Hepatocyte (in vitro differentiated cells): ENCODE measurements at regions not wholly inside any gene's neighbourhood (a gene's known extent, or its start where the extent isn't known, plus 50 kb on each side); places are given as distances from the start of the nearest gene placed in this dataset.

Experiments
- DNase-seq: peaks from one replicate; pipeline ENCODE4 v3.0.0-alpha.2; 2016; ENCODE audit warnings: low spot score
- H2AFZ ChIP-seq: fragments of 200-600 bp; sonication (generic); 2 replicates; pipeline ENCODE4 v1.6.0; 2016; ENCODE audit warnings: antibody characterized with exemption, mild to moderate bottlenecking
- H3K27ac ChIP-seq: fragments of 200-600 bp; sonication (generic); 2 replicates; pipeline ENCODE4 v1.5.1; 2016; ENCODE audit warnings: mild to moderate bottlenecking
- H3K27me3 ChIP-seq: fragments of 200-600 bp; sonication (generic); 2 replicates; pipeline ENCODE4 v1.6.1; 2016
- H3K36me3 ChIP-seq: fragments of 200-600 bp; sonication (generic); replicated peaks from 2 replicates; pipeline ENCODE4 v1.5.1; 2016; ENCODE audit warnings: low read depth; ENCODE audit not compliant: insufficient read depth
- H3K4me1 ChIP-seq: fragments of 200-600 bp; sonication (generic); 2 replicates; pipeline ENCODE4 v1.5.1; 2016; ENCODE audit warnings: mild to moderate bottlenecking, moderate library complexity; ENCODE audit not compliant: insufficient read depth
- H3K4me2 ChIP-seq: fragments of 200-600 bp; sonication (generic); 2 replicates; pipeline ENCODE4 v1.6.0; 2016
- H3K4me3 ChIP-seq: fragments of 200-600 bp; sonication (generic); 2 replicates; pipeline ENCODE4 v1.5.1; 2016; ENCODE audit warnings: mild to moderate bottlenecking
- H3K79me2 ChIP-seq: fragments of 200-600 bp; sonication (generic); 2 replicates; pipeline ENCODE4 v1.6.0; 2017; ENCODE audit warnings: mild to moderate bottlenecking
- H3K9me2 ChIP-seq: fragments of 200-600 bp; sonication (generic); replicated peaks from 2 replicates; pipeline ENCODE4 v1.6.0; 2017; ENCODE audit warnings: mild to moderate bottlenecking; ENCODE audit not compliant: insufficient read depth
- H3K9me3 ChIP-seq: fragments of 200-600 bp; sonication (generic); 2 replicates; pipeline ENCODE4 v1.5.1; 2016; ENCODE audit warnings: low read depth, mild to moderate bottlenecking
- H4K20me1 ChIP-seq: fragments of 200-600 bp; sonication (generic); 2 replicates; pipeline ENCODE4 v1.6.0; 2016; ENCODE audit warnings: mild to moderate bottlenecking; ENCODE audit not compliant: insufficient read depth, poor library complexity, severe bottlenecking
- EZH2 ChIP-seq: fragments of 200-600 bp; sonication (generic); IDR thresholded peaks from 2 replicates; pipeline ENCODE4 v1.6.1; 2016; ENCODE audit warnings: antibody characterized with exemption, mild to moderate bottlenecking, borderline replicate concordance
- EZH2phosphoT487 ChIP-seq: fragments of 200-600 bp; sonication (generic); IDR thresholded peaks from one replicate; pipeline ENCODE4 v1.6.1; 2018; ENCODE audit warnings: antibody characterized with exemption, mild to moderate bottlenecking, low read depth, moderate library complexity; ENCODE audit not compliant: unreplicated experiment, severe bottlenecking
- whole genome bisulfite sequencing: methylation state at CpG from one replicate; pipeline ENCODE4 v1.1.6; 2016; ENCODE audit warnings: low lambda C conversion rate; ENCODE audit errors: missing lambda C conversion rate; 5-methylcytosine and 5-hydroxymethylcytosine counted together
- TF ChIP-seq, protein P1 (sequence below): fragments of 200-600 bp; sonication (generic); IDR thresholded peaks from 2 replicates; pipeline ENCODE4 v1.5.1; 2016; ENCODE audit warnings: antibody characterized with exemption, mild to moderate bottlenecking; ENCODE audit not compliant: poor library complexity

DNA sequence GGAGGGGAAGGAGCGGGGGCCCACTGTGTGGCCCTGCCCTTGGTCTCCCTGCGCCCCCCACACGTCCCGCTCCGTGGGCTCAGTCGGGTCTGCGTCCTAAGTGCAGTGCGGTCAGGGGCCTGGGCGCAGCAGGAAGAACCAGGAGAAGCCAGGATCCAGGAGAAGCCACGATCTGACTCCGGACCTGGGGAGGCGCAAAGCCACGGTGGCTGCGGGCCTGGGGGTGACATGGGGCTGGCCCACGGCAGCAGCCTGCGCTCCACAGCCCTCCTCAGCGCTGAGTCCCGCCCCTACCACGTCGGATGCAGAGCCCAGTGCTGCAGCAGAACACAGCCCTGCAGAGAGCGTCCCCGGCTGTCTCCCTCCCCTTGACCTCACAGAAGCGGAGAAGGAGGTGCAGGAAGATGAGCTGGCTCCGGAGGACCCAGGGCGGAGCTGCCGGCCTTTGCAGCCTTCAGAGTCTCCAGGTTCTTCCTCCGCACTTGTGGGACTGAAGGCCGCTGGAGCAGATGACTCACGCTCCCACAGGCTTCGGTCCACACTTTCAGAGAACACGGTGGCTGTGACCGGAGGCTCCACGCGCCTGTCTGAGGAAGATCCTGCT is 589.2 kb upstream of the SALL3 start:
- Histone ChIP-seq H3K36me3 (no peaks in the 10 kb centered on the region), H3K27me3 (no peaks in the 10 kb centered on the region), H3K27ac (no peak overlapping the region), H2AFZ (no peak overlapping the region), H3K4me1 (no peaks in the 10 kb centered on the region), H3K79me2 (no peaks in the 10 kb centered on the region), H3K9me2 (no peaks in the 10 kb centered on the region), H4K20me1 (no peaks in the 10 kb centered on the region), H3K4me3 (no peak overlapping the region), H3K4me2 (no peak overlapping the region), H3K9me3 (no peaks in the 10 kb centered on the region)
- DNase-seq = no peak
- TF ChIP-seq EZH2 (no peak), EZH2phosphoT487 (no peak)
- TF ChIP-seq, protein P1, sequence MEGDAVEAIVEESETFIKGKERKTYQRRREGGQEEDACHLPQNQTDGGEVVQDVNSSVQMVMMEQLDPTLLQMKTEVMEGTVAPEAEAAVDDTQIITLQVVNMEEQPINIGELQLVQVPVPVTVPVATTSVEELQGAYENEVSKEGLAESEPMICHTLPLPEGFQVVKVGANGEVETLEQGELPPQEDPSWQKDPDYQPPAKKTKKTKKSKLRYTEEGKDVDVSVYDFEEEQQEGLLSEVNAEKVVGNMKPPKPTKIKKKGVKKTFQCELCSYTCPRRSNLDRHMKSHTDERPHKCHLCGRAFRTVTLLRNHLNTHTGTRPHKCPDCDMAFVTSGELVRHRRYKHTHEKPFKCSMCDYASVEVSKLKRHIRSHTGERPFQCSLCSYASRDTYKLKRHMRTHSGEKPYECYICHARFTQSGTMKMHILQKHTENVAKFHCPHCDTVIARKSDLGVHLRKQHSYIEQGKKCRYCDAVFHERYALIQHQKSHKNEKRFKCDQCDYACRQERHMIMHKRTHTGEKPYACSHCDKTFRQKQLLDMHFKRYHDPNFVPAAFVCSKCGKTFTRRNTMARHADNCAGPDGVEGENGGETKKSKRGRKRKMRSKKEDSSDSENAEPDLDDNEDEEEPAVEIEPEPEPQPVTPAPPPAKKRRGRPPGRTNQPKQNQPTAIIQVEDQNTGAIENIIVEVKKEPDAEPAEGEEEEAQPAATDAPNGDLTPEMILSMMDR = no peak
- 84% methylated on average over 22 of the region's 34 CpGs for WGBS

DNA sequence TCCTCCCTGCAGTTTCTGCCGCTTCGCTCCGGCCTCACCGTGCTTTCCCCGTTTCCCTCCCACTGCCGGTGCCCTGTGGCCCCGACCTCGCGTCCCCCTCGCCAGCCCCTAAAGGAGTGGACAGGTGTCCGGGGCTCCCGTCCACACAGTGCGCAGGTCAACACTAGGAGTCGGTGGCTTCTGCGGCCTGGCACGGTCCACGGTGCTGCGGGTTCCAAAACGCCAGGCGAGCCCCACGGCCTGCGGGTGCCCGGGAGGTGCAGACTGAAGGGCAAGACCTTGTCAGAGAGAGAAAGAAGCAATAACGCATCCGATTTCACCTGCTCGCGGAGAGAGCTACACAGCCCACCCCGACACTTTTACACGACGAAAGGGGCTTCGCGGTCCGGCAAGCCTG is 588.7 kb upstream of the SALL3 start:
- H3K4me3 ChIP-seq = no peak overlapping the region
- no peaks in the 10 kb centered on the region for H3K4me1 ChIP-seq
- H3K4me2 ChIP-seq = no peak overlapping the region
- H3K79me2 ChIP-seq = no peaks in the 10 kb centered on the region
- no peaks in the 10 kb centered on the region for H3K9me3 ChIP-seq
- no peak for TF ChIP-seq EZH2
- TF ChIP-seq, protein P1 = no peak
- no peak for TF ChIP-seq EZH2phosphoT487
- H3K27ac ChIP-seq = no peak overlapping the region
- WGBS = 93% methylated on average over 32 of the region's 33 CpGs
- H2AFZ ChIP-seq = no peak overlapping the region
- no peaks in the 10 kb centered on the region for H4K20me1 ChIP-seq
- no peak for DNase-seq
- no peaks in the 10 kb centered on the region for H3K9me2 ChIP-seq
- H3K36me3 ChIP-seq = no peaks in the 10 kb centered on the region
- no peaks in the 10 kb centered on the region for H3K27me3 ChIP-seq

DNA sequence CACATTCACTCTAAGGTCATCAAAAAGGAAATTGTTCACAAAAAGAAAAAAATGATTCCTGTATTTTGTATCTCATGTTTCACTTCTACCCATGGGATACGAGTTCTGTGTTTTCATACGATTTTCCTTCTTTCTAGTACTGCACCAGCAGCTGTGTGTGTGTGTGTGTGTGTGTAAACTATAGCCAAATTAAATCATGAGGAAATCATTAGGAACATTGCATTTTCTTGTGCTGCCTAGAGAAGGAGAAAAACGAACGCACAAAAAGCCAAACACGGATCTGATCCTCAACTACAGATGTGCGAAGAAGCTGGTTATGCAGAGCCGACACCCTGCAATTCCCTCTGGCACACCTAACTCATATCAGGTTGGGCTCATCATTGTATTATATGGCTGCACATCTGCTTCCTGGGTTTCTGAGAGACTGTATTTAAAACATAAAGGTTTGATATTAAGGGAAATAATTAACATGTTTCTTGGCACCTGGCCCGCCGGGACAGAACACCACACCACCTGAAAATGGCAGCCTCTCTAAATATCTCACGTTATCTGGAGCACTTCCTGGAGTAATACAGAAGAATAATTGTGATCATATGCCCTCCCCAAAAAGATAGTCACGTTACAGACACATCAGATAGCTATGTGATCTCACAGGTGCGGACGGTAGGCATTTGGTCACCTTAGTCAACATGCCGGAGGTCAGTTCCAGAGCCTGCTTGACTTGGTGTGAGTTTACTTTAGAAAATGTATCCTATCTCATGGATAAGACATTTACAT is 586.3 kb upstream of the SALL3 start:
- no peak overlapping the region for H3K4me2 ChIP-seq
- H3K27me3 ChIP-seq = no peaks in the 10 kb centered on the region
- no peak overlapping the region for H3K27ac ChIP-seq
- DNase-seq = no peak
- no peaks in the 10 kb centered on the region for H3K36me3 ChIP-seq
- no peaks in the 10 kb centered on the region for H3K9me2 ChIP-seq
- no peak overlapping the region for H2AFZ ChIP-seq
- H3K4me1 ChIP-seq = no peaks in the 10 kb centered on the region
- H4K20me1 ChIP-seq = no peaks in the 10 kb centered on the region
- no peak overlapping the region for H3K4me3 ChIP-seq
- H3K9me3 ChIP-seq = no peaks in the 10 kb centered on the region
- WGBS = 78% methylated on average over 14 of the region's 14 CpGs
- no peak for TF ChIP-seq EZH2phosphoT487
- no peak for TF ChIP-seq EZH2
- TF ChIP-seq, protein P1 = no peak
- H3K79me2 ChIP-seq = no peaks in the 10 kb centered on the region
